ENCODE measurements at regions not wholly inside any gene's neighbourhood (a gene's known extent, or its start where the extent isn't known, plus 50 kb on each side); places are given as distances from the start of the nearest gene placed in this dataset.

GRCh38 chr9:23941051-23941450 lies 115.0 kb upstream of the ELAVL2 start:
- TF ChIP-seq CTCF (IDR thresholded peaks at IDR 0.05) = no peak

DNA sequence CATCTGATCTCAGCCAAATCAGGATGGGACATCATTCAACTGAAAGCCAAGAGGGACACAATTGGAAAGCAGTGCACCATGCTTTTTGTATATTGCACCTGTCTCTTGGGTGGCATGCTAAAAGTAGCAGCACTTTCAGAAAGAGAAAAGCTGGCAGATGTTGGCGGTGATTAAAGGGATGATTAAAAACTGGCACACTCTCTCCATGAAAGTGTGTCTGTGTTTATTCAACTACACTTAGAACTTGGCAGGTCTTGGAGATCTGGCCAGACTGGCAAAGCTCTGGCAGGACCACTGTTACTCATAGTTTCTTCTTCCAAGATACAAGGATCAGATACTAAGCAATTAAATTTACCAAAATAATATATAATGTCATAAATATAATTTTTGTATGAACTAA lies 112.9 kb upstream of the ELAVL2 start:
- no peak for TF ChIP-seq CTCF (IDR thresholded peaks at IDR 0.05)

GRCh38 chr9:23934291-23934906 lies 108.4 kb upstream of the ELAVL2 start:
- no peak for TF ChIP-seq CTCF (IDR thresholded peaks at IDR 0.05)

DNA sequence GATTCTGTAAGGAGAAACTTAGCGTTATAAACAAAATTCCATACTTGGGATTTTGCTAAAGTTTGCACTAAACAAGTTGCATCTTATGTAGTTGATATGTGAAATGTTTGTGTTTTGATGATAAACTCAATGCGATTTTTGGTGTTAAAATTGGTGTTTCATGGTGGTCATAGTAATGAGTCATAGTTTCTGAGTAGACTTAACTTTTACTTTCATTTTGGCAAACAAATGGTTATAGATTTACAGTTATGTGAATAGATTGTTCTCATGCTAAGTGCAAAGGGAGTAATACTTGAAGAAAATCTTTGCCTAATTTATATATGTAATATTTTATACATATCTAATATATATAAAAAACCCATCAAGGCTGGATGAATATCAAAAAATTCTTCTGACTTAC lies 107.3 kb upstream of the ELAVL2 start:
- no peak for TF ChIP-seq CTCF (IDR thresholded peaks at IDR 0.05)

DNA sequence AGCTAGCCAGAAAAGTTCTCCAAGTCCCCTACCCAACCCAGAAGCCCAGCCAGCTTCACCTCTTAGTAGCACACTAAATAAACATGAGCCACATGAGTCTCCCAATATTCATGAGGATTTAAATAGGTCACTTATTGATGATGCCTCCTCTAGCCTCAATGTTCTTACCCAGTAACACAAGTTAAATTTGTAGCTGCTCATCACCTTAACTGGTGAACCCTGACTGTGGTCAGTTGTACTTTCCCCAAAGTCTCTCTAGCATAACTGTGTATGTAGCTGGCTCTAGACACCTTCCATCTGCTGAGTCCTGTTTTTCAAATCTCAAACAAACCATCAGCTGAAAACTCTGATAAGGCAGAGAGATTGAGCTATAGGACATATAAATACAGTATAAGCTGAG lies 100.3 kb upstream of the ELAVL2 start:
- no peak for TF ChIP-seq CTCF (IDR thresholded peaks at IDR 0.05)

DNA sequence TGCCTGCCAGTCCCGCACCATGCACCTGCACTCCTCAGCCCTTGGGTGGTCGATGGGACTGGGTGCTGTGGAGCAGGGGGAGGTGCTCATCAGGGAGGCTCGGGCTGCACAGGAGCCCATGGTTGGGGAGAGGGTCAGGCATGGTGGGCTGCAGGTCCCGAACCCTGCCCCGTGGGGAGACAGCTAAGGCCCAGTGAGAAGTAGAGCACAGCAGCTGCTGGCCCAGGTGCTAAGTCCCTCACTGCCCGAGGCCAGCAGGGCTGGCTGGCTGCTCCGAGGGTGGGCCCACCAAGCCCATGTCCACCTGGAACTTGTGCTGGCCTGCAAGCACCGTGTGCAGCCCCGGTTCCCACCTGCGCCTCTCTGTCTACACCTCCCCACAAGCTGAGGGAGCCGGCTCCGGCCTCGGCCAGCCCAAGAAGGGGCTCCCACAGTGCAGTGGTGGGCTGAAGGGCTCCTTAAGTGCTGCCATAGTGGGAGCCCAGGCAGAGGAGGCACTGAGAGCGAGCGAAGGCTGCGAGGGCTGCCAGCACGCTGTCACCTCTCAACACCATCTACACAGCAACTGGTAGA lies 88.5 kb upstream of the ELAVL2 start:
- TF ChIP-seq CTCF (IDR thresholded peaks at IDR 0.05) = no peak

- TF ChIP-seq CTCF (IDR thresholded peaks at IDR 0.05) = no peak
These were observed 81.3 kb upstream of the ELAVL2 start for GRCh38 chr9:23907343-23907742.

- no peak for TF ChIP-seq CTCF (IDR thresholded peaks at IDR 0.05)
These were observed 61.7 kb upstream of the ELAVL2 start for GRCh38 chr9:23887781-23888180.
